Left colon (tissue), 2 donors: ENCODE measurements at regions not wholly inside any gene's neighbourhood (a gene's known extent, or its start where the extent isn't known, plus 50 kb on each side); places are given as distances from the start of the nearest gene placed in this dataset.

ENCODE experiments used
- ATAC-seq: fragments of 200-7000 bp; cut with Tn5 transposase; one replicate; pipeline ENCODE4 v1.9.1; 2020; ENCODE audit warnings: mild to moderate bottlenecking, moderate library complexity
- DNase-seq, 2 donors: peaks; one replicate each; pipeline ENCODE4 v3.0.0-alpha.2; 2020
- intact Hi-C, 2 donors: fragments of 100-400 bp; cut with DNase I in 1 of 2; cut with micrococcal nuclease in 1 of 2; formaldehyde crosslinking; loops; one replicate each; pipeline versions ENCODE4 v1.11.2 to v1.14.0; 2022; cut with DNase I, micrococcal nuclease
- donor health status: DM: no; HTN: no; CAD: no.
- donor health status: DM: yes; HTN: yes; CAD: no.

DNA sequence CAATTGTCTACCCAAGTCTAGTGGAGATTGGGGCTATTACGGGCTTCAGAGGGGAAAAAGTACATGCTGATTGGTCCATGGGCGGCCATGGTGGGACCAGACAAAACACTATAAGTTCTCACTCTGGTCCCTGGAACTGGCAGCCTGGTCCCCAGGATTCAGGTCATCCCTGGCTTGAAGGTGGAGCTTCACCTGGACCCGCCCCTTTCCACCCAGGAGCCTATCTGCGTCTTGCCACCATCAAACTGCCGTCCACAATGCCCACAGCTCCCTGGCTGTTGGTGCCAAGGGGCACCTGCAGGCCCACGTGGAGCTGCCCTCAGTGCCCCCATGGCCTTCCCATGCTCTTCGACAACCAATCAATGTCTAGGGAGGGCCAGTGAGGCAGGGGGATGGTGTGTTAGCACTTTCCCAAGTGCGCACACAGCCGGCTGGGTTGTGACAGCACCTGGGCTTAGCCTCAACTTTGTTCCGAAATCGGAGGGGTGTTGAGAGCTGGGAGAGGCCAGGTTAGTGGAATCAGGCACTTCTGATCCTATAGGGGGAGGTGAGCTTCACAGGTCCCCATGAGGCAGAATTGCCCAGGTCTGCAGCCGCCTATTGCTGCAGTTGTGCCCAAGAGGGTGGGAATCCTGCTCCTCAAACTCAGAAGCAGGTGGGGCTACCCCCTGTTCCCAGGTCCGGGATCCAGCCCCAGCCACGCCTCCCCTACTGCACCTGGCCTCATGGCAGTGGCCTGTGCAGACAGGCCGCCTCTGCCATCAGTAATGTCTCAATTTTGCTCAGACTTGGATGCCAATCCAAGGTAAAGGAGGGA, 1369.4 kb upstream of the PRMT6 start:
- DNase-seq, result no peak
- intact Hi-C loops, result no loop called here
- no peak for ATAC-seq

DNA sequence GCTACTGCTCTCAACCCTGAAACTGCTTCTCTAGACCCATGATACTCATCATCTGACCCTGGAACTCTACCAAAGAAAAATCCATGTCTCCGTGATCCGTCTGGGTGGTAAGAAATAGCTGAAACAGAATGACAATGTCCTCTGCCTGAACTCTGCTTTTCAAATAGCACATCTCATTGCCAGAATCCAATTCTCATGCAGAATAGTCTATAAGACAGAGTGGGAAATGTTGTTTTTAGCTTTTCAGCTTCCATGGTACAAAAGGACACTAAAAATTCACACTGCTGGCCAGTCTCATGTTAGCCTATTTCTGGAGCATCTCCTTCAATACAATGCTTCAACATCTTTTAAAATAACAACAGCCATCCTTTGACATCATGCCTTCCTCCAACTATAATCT, 1355.8 kb upstream of the PRMT6 start:
- ATAC-seq, result no peak
- no peak for DNase-seq
- intact Hi-C loops, result no loop called here

- intact Hi-C loops, result no loop called here
- ATAC-seq, result no peak
- no peak for DNase-seq
Observed at GRCh38 chr1:105724286-105724685, 1332.2 kb upstream of the PRMT6 start.

- no peak for ATAC-seq
- intact Hi-C loops, result no loop called here
- DNase-seq, result no peak
Observed at GRCh38 chr1:105730701-105731100, 1325.8 kb upstream of the PRMT6 start.

DNA sequence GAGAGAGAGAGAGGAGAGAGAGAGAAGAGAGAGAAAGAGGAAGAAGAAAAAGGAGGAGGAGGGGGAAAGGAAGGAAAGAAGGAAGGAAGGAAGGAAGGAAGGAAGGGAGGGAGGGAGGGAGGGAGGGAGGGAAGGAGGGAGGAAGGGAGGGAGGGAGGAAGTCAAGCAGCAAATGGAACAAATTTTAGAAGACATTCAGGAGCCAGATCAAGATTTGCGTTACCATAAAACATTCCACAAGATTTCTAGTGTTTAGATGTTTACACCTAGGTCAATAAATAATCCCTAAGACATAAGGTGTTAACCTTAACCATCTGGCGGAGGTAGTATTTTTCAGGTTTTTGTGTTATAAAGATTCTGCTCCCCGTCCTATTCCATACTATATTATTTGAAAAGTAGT, 1320.1 kb upstream of the PRMT6 start:
- ATAC-seq (no peak), DNase-seq (no peak)
- intact Hi-C loops, result no loop called here

GRCh38 chr1:105779727-105780126, 1276.7 kb upstream of the PRMT6 start:
- no peak for ATAC-seq
- DNase-seq, result no peak
- intact Hi-C loops, result no loop called here

DNA sequence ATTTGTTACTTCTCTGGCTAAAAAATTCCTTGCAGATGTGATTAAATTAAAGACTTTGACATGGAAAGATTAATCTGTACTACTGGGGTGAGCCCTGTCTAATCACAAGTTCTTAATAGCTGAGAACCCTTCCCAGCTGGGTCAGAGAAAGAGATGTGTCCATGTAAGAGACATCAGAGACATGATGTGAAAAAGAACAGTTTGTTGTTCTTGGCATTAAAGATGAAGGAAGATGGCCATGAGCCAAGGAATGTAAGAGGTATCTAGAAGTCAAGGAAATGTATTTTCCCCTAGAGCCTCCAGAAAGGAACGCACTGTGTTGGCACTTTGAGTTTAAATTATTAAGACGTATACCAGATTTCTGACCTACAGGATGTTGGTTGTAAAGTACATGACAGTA, 1271.5 kb upstream of the PRMT6 start:
- ATAC-seq (no peak), DNase-seq (no peak)
- intact Hi-C loops, result no loop called here

- peak in 1 of 2 donors; percentile 59 for DNase-seq
- intact Hi-C loops, result no loop called here
Observed at GRCh38 chr1:105793536-105794146, 1262.8 kb upstream of the PRMT6 start.

DNA sequence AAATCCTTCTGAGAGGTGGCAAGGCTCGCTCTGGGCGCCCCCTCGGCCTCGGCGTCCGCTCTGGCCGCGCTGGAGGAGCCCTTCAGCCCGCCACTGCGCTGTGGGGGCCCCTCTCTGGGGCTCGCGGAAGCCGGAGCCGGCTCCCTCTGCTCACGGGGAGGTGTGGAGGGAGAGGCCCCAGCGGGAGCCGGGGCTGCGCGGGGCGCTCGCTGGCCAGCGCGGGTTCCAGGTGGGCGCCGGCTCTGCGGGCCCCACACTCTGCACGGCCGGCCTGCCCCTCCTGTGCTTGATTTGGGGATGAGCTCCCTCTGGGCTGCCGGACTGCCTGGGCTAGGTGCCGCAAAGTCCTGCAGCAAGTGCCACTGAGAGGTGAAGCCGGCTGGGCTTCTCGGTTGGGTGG, 1260.7 kb upstream of the PRMT6 start:
- intact Hi-C loops, result no loop called here
- no peak for DNase-seq
- ATAC-seq, result no peak

More at GRCh38 chr1:105793536-105794146, 1262.8 kb upstream of the PRMT6 start:
- ATAC-seq, result peak; percentile 38

DNA sequence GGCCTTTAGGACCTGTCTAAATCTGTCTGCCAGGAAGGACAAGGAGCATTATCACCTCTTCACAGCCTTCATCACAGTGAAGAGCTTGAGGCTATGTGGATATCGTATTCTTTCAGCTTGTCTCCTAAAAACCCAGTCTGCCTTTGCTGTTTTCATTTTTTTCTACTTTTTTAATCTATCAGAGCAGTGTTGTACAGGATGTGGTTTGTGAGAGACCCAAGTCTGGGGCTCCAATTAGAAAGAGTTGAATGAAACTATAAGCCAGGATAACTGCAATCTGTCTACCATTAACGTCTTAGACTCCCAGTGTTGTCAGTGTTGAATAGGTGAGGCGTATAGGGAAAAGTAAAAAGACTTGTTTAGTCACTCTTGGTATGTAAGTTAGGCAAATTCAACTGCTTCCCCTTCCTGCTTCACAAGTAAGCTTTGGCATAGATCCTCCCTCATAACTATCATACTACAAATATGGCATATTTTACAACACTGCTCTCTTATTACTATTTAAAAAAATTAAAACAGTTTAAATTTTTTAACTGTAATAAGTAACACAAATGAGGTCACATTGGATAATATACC, 1225.8 kb upstream of the PRMT6 start:
- ATAC-seq (no peak), DNase-seq (no peak)
- intact Hi-C loops, result no loop called here

DNA sequence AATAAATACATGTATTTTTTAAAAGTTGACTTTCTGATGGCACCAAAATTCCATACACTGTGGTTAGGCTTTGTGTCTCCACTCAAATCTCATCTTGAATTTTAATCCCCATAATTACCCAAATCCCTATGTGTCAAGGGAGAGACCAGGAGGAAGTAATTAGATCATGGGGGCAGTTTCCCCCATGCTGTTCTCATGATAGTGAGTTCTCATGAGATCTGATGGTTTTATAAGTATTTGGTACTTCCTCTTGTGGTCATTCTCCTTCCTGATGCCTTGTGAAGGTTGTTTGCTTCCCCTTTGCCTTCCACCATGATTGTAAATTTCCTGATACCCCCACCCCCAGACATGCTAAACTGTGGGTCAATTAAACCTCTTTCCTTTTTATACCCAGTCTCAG, 1218.4 kb upstream of the PRMT6 start:
- intact Hi-C loops, result no loop called here
- DNase-seq (no peak), ATAC-seq (no peak)

DNA sequence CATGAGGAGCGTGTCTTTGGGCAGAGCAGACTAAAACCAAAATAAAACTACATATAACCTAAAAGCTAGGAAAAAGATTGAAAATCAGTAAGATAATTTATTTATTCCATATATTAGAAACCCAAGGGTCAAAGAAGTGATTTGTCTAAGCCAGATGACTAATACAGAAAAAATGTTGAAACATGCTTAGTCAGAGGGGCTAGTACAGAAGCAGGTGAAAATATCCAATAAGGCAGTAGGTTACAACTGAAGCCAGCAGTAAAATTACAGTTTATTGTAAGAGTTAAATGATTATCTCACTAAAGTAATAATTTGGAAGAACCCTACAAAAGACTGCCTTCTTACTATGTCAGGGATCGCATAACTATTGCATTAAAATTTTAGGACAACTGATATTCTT, 1190.9 kb upstream of the PRMT6 start:
- ATAC-seq (no peak), DNase-seq (no peak)
- intact Hi-C loops, result no loop called here

DNA sequence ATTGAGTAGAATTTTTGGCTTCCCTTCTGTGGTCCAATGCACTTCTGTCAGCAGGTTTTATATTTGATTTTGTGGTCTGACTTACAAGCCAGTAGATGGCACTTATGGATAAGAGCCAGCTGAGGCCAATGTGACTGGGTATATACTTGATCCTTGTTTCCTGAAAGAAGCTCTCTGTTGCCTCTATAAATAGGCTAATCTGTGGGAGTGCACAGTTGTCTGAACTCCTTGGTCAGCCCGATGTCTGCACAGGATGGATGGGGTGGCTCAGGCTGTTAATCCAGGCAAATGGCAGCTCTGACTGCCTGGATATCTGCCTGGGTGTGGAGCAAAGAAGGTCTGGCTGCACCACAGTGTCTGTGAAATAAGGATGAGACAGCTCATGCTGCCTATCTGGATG, 1183.7 kb upstream of the PRMT6 start:
- intact Hi-C loops, result no loop called here
- ATAC-seq, result no peak
- no peak for DNase-seq

DNA sequence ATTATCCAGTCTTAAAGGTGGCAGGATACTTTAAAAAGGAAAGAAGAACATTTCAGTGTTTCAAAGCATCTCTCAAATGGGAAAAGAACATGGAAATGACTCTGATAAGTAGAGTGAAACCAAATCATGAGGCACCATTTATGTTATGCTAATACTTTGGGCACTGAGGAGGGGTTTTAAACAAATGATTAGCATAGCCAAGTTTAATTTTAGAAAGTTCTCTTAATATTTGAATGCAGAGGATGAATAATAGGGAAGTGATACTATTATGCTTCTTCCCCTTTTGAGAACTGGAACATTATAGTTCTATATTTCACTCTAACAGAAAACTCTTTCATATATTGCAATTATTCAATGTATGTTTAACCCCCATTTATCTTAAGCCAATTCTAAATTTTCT, 1181.9 kb upstream of the PRMT6 start:
- intact Hi-C loops, result no loop called here
- no peak for DNase-seq
- no peak for ATAC-seq

DNA sequence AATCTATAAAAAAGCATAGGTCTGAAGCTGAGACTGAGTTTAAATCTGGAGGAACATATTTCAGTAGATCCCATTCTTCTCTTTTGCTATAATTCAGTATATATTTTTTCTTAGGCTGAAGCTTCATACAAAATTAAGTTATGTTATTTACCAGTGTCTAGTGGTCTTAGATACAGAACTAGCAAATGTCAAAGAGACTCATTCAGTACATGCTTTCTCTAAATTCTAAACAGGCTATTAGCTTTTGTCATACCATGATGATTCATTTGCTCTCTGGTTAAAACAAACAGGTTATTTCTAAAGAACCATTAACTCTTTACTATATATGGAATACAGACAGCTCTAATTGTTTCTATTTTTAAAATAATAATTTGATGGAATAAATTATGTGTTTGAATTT, 1170.2 kb upstream of the PRMT6 start:
- DNase-seq, result no peak
- ATAC-seq, result no peak
- intact Hi-C loops, result no loop called here

DNA sequence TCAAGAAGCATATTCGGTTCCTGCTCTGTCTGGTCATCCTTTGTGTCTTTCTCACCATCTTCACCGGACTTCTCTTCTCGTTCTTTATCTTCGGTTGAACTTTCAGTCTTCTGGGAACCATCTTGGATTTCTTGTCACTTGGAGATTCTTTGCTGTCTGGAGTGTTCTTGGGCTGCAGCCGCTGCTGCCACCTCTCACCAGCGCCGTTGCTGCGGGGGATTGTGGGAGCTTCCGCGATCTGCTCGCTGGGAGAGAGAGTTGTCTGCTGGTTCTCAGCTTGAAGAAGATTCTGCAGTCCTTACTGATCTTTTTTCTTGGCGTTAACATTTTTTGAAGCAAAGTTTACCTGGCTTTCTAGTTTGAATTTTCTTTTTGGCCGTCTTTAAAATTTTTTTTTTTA, 1165.2 kb upstream of the PRMT6 start:
- ATAC-seq (no peak), DNase-seq (no peak)
- intact Hi-C loops, result no loop called here

GRCh38 chr1:105894006-105894405, 1162.5 kb upstream of the PRMT6 start:
- intact Hi-C loops, result no loop called here
- DNase-seq (no peak), ATAC-seq (no peak)

DNA sequence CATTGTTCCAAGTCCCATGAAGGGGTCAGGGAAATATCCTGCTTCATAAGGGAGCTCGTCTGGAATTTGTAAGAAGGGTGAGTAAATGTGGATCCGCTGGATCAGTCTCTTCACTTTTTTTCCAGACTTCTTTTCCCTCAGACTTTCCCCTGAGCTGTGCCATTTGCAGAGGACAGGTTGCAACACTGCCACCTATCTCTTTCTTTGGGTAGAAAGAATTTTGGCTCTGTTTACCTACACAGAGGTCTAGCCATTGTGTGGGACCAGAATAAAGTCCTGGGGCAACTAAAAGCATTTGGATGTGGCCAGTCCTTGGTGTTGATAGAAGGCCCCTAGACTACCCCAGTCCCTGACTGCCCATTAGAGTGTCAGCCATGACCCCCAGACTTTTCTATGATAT, 1146.7 kb upstream of the PRMT6 start:
- intact Hi-C loops, result no loop called here
- no peak for ATAC-seq
- no peak for DNase-seq

- no peak for DNase-seq
- intact Hi-C loops, result no loop called here
- ATAC-seq, result no peak
Observed at GRCh38 chr1:105914403-105914802, 1142.1 kb upstream of the PRMT6 start.

- intact Hi-C loops, result no loop called here
- DNase-seq (no peak), ATAC-seq (no peak)
Observed at GRCh38 chr1:105934806-105935205, 1121.7 kb upstream of the PRMT6 start.

GRCh38 chr1:105964879-105965278, 1091.6 kb upstream of the PRMT6 start:
- DNase-seq, result no peak
- intact Hi-C loops, result no loop called here
- ATAC-seq, result no peak
